Endothelial cell of umbilical vein (primary cell): ENCODE measurements at regions not wholly inside any gene's neighbourhood (a gene's known extent, or its start where the extent isn't known, plus 50 kb on each side); places are given as distances from the start of the nearest gene placed in this dataset.

ENCODE experiments used
- CTCF ChIP-seq, 2 donors: IDR thresholded peaks; 1 replicate in 1 of 2; 2 replicates in 1 of 2; pipeline ENCODE4 v1.5.1; 2011; ENCODE audit warnings: low read length in 2 of 2, mild to moderate bottlenecking in 2 of 2, moderate library complexity in 2 of 2, control low read depth in 1 of 2, inconsistent platforms in 1 of 2, low read depth in 1 of 2; ENCODE audit not compliant: insufficient read depth in 1 of 2; ENCODE audit errors: extremely low read depth in 1 of 2
- EZH2 ChIP-seq: IDR thresholded peaks from 2 replicates; pipeline ENCODE4 v1.6.1; 2012; ENCODE audit warnings: borderline replicate concordance, low read depth, mild to moderate bottlenecking, moderate library complexity, low read length, inconsistent platforms; ENCODE audit not compliant: severe bottlenecking
- JUN ChIP-seq: IDR thresholded peaks from 2 replicates; pipeline ENCODE4 v1.6.1; 2011; ENCODE audit warnings: borderline replicate concordance, low read depth; ENCODE audit not compliant: insufficient read length, insufficient read depth
- MAX ChIP-seq: IDR thresholded peaks from 2 replicates; pipeline ENCODE4 v1.6.1; 2011; ENCODE audit not compliant: insufficient read depth, insufficient read length
- MYC ChIP-seq: IDR thresholded peaks from one replicate; pipeline ENCODE4 v1.6.1; 2011; ENCODE audit warnings: mild to moderate bottlenecking, low read depth, low read length
- POLR2A ChIP-seq: IDR thresholded peaks from 2 replicates; pipeline ENCODE4 v1.6.1; 2012; ENCODE audit warnings: low read depth, mild to moderate bottlenecking, control low read depth, low read length
- POLR2AphosphoS5 ChIP-seq: IDR thresholded peaks from 2 replicates; pipeline ENCODE4 v1.6.1; 2012; ENCODE audit warnings: low read depth, mild to moderate bottlenecking, control low read depth, low read length, moderate library complexity; ENCODE audit not compliant: insufficient read depth

GRCh38 chr12:47570151-47570550 lies 135.7 kb downstream of the RPAP3 start:
- TF ChIP-seq CTCF (IDR thresholded peaks at IDR 0.05; ENCODE audit: extremely low read depth in 1 of 2, insufficient read depth in 1 of 2, low read depth in 1 of 2, low read length in 2 of 2) (no peak), POLR2A (no peak), POLR2AphosphoS5 (no peak), JUN (no peak), MYC (no peak), EZH2 (no peak), MAX (no peak)
